ENCODE measurements at regions not wholly inside any gene's neighbourhood (a gene's known extent, or its start where the extent isn't known, plus 50 kb on each side); places are given as distances from the start of the nearest gene placed in this dataset.
A peak's percentile ranks its signal among the peaks of the same experiment; 100 is the strongest.

DNA sequence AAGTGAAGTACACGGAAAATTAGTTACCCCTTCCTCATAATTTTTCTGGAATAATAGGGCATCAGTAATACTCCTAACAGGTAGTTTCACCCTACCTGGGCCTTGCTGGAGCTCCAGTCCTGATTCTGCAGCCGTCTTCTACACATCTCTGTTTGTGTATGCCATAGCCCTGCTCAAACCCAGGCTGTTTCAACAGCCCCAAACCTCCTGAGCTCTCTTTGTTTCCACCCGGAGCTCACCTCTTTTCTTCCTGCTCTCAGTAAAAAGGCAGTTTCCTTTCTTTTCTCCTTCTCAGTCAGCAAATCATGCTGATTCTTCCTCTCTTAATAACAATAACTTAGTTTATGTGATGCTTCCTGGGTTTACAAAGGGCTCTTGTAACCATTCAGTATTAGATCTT is 355.1 kb upstream of the RUNX1 start:
- no peak overlapping the region for H3K4me3 ChIP-seq
- no peak overlapping the region for H3K27ac ChIP-seq
- TF ChIP-seq, protein P1, sequence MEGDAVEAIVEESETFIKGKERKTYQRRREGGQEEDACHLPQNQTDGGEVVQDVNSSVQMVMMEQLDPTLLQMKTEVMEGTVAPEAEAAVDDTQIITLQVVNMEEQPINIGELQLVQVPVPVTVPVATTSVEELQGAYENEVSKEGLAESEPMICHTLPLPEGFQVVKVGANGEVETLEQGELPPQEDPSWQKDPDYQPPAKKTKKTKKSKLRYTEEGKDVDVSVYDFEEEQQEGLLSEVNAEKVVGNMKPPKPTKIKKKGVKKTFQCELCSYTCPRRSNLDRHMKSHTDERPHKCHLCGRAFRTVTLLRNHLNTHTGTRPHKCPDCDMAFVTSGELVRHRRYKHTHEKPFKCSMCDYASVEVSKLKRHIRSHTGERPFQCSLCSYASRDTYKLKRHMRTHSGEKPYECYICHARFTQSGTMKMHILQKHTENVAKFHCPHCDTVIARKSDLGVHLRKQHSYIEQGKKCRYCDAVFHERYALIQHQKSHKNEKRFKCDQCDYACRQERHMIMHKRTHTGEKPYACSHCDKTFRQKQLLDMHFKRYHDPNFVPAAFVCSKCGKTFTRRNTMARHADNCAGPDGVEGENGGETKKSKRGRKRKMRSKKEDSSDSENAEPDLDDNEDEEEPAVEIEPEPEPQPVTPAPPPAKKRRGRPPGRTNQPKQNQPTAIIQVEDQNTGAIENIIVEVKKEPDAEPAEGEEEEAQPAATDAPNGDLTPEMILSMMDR (IDR thresholded peaks at IDR 0.05): no peak
- DNase-seq (ENCODE audit: low spot score): no peak

DNA sequence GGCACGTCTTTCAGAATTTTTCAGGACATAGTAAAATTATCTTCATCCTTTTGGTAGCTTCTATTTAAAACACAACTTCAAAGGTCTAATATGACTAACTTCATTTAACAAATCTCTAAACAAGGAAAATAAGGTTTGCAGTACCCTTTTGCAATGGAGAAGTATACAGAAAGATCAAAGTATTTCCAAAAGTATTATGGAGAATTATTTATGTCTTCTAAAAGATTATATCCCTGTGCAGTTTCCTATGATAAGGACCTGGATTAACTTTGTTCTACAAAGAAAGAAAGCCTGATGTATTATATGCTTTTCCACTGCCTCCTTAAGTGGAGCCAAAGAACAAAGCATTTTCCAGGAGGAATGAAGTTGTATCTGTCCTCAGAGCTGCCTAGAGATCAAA is 353.0 kb upstream of the RUNX1 start:
- Histone ChIP-seq H3K27ac (no peak overlapping the region), H3K4me3 (no peak overlapping the region)
- DNase-seq (ENCODE audit: low spot score): no peak
- TF ChIP-seq, protein P1 (IDR thresholded peaks at IDR 0.05): no peak

DNA sequence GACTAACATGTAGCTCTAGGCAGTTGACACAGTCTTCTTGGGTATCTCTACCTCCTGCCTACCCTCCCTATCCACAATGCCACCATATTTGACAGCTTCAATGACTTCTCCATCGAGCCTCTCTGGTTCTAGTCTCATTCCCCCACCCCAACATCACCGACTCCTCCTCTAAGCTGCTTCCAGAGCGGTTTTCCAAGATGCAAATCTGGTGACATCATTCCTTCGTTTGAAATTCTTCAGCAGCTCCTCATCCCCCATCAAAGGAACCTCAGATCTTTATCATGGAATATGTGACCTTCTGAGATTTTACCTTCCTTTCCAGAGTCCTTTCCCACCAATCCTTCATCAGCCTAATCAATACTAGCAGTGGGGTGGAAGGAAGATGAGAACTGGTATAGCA is 352.4 kb upstream of the RUNX1 start:
- TF ChIP-seq, protein P1 (IDR thresholded peaks at IDR 0.05): no peak
- no peak overlapping the region for H3K27ac ChIP-seq

DNA sequence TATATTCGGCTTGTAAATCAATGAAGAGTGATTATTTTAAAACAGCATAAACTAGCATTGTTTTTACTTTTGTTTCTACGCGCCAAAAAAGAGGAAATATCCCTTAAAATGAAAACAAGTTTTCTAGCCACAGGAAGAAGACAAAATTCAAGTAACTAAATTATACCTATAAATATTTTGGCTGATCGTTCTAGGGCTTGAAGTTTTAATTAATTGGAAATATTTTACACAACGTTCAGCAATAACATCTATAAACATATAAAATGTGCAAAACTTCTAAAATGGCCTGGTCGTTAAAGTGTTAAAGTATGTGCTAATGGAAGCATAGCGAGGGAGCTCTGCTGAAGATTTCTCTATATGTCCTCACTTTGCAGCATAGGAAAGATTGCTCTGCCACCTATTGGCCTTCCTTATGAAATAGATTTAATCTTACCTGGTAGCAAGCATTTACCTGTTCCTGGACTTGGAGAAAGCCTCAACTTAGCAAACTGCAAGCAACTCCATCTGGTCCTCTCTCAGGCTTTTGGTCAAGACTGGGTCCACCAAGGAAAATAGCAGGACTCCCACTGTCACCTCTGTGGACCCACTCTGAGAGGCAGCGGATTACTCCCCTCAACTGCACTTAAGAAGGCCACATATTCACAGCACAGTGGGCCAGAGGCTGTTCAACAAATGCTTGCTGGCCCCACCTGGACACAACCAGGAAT is 351.3 kb upstream of the RUNX1 start:
- no peak overlapping the region for H3K27ac ChIP-seq
- TF ChIP-seq, protein P1 (IDR thresholded peaks at IDR 0.05): no peak
- H3K4me3 ChIP-seq: no peak overlapping the region
- no peak for DNase-seq (ENCODE audit: low spot score)

More for the DNA sequence above, 352.4 kb upstream of the RUNX1 start:
- DNase-seq (ENCODE audit: low spot score): no peak
- H3K4me3 ChIP-seq: no peak overlapping the region

DNA sequence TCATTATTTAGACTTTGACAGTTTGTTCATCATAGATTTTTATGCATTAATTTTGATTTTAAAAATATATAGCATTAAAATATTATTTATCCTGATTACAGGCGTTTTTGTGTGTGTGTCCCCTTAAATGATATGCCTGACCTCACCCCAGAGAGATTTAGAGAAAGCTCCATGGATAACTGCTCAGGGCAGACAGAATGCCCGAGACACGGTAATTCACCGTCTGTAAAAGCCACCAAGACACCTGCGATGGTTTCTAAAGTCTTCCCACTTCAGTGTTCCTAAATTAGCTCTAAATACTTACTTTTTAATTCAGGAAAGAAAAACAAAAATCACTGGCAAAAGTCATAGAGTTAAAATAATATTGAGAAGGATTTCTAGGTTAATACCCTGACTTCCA is 350.6 kb upstream of the RUNX1 start:
- H3K4me3 ChIP-seq: no peak overlapping the region
- no peak overlapping the region for H3K27ac ChIP-seq
- TF ChIP-seq, protein P1 (IDR thresholded peaks at IDR 0.05): no peak
- DNase-seq (ENCODE audit: low spot score): no peak

DNA sequence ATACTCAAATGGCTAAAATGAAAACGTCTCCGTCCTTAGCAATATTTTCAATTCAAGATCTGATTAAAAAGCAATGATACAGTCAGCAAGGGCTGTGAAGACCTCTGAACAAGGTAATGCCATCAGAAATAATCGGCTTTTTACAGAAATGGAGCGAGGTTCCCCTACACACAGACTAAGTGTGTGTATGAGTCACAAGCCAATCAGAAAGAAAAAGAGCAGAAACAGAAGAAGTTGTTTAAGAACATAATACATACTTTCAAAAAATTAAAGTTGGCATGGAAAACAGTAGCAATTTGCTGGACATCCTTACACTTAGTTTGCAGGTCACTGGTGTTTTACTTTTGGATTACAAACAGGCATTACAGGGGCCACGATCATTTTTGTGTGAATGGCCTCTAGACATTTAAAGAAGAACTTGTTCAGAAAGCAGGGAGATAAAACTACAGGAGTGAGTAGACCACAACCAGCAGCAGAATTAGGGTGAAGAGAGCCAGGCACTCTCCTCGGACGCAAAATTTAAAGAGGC is 350.0 kb upstream of the RUNX1 start:
- Histone ChIP-seq H3K4me3 (peak overlapping the region; percentile 31), H3K27ac (no peak overlapping the region)
- no peak for DNase-seq (ENCODE audit: low spot score)
- TF ChIP-seq, protein P1 (IDR thresholded peaks at IDR 0.05): no peak

DNA sequence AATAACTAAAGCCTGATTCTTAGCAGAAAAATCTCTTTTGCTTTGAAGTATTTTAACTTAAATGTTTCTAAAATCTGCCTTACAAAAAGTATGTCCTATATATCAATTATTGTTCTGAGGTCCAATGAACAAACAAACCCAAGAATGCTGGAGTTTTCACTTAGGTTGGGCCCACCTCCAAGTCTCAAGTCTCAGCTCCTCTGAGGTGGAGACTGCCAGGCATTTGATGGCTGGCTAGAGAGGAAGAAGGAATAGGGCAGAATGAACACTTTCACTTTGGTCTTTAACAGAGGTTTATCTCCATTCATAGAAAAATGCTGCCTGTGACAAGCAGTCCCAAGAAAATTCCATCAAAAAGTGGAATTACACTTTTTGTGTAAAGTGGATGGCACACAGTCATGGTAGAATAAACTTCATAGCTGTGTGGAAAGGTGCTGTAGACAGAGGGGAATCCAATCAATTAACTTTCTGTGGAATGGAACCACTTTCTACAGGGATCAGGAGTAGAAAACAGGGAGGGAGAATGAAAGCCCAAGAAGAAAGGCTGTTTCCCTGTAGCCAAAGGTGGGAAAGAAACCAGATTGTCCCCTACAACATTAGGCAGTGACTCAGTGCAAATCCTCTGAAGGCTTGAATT is 349.4 kb upstream of the RUNX1 start:
- Histone ChIP-seq H3K27ac (no peak overlapping the region), H3K4me3 (peak overlapping the region; percentile 31)
- no peak for DNase-seq (ENCODE audit: low spot score)
- TF ChIP-seq, protein P1 (IDR thresholded peaks at IDR 0.05): no peak
